Fibroblast of skin of right biceps (primary cell): ENCODE measurements at regions not wholly inside any gene's neighbourhood (a gene's known extent, or its start where the extent isn't known, plus 50 kb on each side); places are given as distances from the start of the nearest gene placed in this dataset.

Source experiments
- DNase-seq: peaks from one replicate; pipeline ENCODE4 v3.0.0-alpha.2; 2013

DNA sequence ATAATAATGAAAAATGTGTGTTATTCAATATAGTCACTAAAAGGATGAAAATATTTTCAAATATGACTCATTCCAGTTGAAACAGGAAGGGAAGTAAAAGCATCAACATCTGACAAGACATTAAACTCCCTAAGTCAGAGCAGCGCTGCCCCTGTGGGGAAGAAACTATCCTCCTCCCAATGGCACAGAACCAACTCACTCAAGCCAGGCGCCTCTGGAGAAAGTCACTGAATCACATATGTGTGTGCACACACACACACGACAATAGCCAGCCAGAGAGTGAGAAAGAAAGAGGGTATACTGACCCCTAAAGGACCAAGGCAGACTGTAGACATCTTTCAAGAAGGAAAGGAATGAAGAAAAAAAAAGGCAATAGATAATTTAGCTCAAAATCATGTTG, 126.9 kb downstream of the SETD4 start:
- peak; percentile 97 for DNase-seq

DNA sequence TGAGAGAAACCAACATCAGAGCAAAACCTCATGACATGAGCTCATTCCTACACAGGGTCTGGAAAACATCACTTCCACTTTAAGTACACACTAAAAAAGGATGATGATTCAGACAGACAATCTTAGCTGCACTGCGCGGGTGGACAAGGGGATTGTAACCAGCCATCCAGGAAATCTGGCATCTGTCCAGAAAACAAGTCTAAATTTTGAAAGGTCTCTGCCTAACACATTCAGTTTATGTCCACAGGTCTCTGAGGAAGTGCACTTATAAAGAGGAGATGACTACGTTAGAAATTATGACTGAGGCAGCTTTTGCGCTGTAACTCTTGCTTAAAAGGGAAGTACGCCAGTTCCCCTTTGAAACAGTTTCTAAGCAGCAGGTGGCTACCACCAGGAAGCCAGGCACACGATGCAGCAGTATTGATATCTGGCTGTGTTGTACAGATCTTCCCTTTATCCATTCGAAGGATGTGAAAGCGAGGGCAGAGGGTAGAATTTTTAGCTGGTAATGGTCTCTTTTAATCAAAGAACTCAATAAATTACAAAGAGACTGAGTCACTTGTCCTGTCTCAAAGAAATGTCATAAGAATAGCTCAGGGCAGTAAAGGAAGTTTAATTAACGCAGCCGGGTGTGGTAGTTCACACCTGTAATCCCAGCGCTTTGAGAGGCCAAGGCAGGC, 128.0 kb downstream of the SETD4 start:
- peak; percentile 94 for DNase-seq

DNA sequence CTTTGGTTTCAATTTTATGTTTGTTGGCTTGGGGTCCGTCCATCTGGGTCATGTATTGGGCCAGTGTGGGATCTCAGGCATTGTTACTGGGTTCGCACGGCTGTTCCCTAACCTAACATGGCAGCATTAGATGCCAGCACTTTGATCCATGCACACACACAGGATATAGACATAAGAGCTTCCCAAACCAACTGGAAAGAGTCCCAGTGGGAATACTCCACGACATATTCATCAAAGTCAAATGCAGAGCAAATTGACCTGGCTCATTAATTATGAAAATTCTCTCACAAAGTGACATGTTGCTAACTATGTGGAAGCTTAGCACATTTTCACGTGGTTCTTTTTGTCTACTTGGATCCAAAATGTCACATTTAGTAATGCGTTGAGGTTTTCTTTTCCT, 130.4 kb downstream of the SETD4 start:
- no peak for DNase-seq

DNA sequence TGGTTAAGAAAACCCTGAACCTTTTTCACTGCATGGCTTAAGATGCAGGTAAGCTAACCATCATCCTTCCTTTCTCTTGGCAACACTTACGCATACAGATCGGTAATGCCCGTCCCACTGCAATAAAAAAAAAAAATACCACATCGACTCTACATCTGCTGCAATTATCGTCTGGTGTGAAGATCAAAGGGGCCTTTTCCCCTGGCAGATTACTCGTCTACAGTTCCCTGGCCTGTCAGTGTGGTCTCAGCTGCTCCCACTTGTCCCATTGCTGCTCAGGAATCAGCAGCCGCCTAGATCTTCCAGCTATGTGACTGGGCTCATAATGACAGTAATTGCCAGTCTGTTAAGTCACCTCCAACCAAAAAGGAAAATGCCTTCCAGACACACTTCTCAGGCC, 133.1 kb downstream of the SETD4 start:
- DNase-seq, result no peak

DNA sequence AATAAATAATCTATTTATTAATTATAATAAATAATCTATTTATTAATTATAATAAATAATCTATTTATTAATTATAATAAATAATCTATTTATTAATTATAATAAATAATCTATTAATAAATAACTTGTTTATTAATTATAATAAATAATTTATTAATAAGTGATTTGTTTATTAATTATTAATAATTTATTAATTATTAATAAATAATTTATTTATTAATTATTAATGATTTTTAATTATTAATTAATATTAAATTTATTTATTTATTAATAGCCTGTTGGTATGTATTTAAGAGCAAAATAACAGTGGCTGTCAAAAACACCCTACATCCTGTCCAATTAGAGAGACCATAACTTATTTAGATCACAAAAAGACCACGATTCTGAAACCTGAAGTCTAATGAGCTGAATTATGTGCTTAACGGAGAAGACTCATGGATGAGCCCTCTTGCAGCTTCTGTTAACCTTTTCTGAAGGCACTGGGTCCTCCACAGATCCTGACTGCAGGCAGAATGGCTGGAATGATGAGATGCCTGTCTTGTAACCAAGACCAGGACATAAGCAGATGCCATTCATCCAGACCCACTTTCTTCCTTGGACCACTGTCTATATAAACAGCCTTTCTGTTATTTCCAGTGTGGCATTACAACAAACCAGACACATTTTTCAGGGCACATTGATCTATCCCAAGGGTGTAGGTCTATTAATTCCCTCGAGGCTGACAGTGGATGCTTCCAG, 134.2 kb downstream of the SETD4 start:
- DNase-seq, result no peak

DNA sequence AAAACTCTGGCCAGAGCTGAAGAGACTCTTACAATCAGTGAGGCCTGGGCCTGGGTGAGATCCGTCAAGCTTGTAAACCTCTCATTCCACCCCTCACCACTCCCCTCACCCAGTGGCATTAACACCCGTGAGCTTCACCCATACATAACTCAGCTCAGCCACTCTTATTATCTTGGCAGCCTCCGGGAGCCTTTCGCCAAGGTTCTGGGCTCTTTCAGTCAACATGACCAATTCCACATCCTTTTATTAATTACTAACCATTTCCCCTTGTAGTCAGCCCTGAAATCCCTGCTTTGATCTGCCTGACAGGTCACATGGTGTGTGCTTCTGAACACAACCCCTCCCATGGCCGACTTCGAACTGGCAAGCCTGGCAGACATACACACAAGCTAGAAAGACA, 134.8 kb downstream of the SETD4 start:
- DNase-seq, result peak; percentile 29

DNA sequence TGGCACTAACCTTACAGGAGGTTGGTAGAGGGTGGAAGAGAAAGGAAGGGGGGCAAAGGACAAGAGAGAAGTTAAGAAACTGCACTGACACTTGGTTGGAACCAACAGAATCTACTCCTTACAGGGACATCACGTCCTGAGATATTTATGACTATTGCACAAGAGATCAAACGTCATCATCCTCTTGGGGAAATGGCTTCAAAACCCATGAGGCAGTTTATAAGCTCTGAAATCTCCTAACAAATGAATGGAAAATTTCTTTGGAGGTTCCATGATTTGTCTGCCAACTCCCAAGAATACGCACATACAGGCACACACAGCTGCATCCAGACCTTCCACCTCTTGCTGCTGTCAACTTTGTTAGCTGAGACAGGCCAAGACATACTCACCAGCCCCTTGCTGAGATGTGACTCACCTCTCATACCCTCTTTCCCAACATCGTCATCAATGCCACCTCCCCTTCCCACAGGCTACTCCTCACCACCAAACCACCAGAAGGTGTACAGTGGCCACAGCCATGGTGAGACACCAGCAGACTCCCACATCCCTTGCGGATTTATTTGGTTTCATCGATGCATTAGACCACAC, 135.5 kb downstream of the SETD4 start:
- DNase-seq, result peak; percentile 86

DNA sequence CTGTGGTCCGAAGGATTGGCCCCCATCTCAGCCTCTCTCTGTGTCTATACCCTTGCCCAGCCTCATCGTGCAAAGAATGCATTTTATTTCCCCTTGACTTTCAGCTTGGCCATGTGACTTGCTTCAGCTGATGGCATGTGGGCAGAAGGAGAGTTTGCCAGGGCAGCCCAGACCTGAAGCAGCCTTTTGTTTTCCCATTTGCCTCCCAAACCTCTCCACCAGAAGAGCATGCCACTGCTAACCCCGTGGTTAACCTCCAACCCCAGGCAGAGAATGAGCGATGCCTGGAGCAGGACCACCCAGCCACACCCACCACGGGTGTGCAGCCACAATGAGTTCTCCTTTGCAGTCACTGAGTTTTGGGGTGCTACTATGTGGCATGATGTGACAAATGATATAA, 136.4 kb downstream of the SETD4 start:
- DNase-seq, result no peak

DNA sequence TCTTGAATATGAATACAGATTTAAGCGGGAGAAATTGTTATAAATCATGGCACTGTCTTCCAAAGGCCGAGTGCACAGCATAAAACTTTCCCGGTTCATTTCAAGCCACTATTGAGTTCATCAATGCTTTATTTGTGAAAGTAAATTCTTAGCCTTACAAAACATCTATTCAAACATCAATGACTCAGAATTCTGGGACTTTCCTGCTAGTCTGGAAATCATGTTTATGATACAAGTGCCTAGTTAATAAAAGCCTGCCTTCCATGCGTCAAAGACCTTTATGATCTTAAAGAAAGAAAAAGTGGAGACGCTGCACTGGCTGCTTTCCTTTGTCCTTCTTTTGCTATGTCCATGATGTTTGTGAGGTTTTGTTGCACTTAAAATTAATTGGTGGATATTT, 137.7 kb downstream of the SETD4 start:
- no peak for DNase-seq

DNA sequence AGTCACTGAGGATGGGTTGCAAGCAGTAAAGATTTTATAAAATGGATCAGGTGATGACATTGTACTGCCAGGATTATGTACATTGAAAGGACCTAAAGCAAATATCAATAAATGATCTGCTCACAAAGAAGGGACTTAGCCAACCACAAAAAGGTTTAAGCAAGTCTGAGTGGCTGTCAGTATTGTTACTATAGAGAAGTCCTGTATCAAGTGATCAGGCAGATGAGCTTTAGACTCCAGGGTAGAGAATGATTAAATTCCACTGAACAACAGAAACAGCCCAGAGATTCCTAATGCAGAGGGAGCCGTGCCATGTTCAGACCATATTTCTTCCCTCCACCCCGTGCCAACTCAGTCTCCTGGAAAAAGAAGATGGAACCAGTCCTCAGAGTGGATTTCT, 138.9 kb downstream of the SETD4 start:
- DNase-seq, result no peak

DNA sequence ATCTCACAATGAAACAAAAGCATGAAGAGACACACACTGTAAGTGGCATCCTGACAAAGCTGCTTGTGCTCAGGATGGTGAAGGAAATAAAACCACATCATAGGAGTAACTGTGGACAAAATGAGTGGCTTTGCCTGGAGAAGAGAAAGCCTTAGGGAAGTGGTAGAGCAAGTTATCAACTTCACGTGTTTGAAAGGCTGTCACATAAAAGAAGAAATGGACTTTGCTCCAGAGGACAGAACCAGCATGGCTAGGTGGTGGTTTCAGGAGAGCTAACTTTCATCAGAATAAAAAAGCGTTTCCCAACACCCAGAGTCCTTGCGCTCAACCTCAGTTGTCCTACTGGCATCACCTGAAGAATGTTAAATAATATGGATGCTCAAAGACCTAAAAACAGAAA, 139.9 kb downstream of the SETD4 start:
- DNase-seq, result no peak

DNA sequence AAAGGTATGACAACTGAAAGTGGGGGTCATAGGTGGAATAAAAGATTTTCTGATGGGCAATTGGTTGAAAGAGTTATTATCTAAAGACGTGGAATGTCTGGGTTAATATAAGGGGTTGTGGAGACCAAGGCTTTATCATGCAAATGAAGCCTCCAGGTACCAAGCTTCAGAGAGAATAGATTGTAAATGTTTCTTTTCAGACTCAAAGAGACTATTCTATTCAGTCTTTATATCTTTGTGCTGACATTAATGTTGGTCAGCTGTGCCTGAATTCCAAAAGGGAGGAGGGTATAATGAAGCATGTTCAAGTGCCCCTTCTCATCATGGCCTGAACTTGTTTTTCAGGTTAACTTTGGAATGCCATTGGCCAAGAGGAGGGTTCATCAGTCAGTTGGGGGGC, 145.3 kb downstream of the SETD4 start:
- DNase-seq, result no peak

DNA sequence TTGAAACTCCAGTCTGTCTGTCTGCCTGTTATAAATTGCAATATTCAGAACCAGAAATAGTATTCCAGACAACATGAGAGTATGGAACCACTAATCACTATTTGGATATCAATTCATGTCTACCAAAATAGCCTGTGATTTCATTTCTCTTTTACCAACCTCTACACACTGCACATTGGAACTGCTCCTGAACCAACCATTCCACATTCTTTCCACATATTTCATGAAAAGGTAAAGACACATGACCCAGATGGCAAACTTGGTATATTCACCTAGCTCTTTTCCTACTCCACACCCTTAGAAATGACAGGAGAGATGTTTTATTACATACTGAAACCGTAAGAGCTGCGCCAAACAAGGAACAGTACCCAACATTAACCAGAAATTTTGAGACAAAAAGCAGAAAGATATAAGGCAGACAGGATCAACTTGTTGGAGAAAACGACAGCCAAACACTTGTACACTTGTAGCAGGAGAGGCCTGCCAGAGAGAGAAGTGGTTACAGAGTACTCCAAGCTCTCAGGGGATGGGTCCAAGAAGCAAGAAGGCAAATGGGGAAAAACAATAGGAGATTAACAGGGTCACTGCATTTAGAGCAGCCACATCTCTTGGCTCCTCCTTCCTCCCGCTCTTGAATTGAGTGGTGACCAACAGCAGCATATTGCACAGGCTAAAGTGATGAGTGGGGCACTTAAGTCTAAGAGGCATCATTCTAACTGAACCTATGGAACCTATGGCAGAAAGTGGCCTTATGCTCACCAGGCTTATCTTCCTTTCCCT, 148.7 kb downstream of the SETD4 start:
- DNase-seq, result no peak

DNA sequence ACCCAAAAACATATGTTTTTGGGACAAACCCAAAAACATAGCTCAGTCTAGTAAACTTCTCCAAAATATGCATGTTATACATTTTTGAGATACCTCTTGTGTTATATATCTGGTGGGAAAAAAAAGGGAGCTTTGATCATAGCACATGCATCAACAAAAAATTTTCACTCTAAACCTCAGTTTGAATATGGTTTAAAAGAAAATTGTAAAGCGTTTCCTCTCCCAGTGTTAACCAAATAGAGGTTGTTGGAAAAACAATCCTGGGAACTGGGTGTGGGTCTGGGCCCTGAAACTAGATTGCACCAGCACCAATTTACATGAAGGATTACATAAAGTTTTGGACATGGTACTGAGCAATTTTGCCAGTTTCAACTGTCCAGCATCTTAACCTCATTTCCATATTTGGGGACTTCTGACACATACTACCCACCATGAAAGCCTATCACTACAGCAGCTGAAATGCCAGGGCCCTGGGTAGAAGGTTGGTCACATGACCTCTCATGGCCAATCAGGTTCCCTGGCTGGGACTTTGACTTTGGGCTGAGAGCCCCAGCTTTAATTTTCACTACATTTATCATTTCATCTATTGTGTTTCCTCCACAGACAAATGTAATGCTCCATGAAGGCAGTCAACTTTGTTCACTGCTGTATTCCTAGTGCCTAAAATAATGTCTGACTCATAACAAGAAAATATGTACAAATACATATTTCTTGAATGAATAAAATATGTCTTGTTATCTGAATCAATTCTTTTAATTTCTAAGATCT, 150.7 kb downstream of the SETD4 start:
- DNase-seq, result peak; percentile 78

DNA sequence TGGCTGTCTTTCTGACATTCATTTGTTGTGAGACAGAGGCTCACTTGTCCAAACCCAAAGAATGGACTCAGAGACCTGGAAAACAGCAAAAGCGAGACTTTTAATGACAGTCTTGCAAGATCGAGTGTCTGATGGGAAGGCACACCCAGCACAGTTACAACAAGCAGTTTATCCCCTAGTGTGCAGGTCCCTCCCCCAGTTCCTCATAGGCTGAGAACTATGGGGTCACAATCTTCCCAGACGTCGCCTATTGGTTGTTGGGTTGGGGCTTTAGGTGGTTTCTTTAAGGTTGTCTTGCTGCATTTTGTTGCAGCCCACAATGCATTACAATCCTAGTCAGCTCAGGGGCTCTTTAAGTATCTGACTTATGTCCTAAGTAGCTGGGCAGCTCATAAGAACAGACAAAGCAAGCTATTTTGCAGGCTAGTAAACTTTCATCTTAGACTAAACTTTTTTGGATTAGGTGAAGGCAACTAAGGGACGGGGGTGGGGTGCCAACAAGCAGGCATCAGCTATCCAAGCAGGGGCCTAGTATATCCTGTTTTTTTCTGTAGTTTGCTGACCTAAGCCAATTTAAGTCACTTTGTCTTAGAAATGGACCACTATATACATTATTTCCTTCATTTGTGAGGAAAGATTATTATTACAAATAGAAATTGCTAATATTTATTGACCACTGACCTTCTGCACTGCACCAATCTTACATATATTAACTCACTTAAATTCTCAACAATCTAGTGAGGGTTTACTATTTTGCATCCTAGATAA, 151.8 kb downstream of the SETD4 start:
- no peak for DNase-seq

DNA sequence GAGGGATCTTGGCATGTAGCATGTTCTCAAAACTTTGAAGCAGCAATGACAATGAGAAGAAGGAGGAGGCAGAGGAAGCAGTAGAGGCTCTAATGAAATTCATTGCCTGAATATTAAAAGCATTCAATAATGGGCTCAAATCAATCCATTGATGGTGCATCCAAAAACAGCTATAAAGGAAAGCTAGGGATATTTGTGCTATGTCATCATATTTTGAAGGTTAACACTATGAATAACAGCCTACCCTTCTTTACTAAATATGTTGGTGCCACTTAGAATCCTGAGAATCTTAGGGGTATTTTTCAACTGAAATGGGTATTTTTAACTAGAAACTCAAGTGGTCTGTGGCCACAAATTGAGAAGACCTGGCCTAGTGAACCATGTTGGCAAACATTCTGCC, 153.7 kb downstream of the SETD4 start:
- DNase-seq, result no peak

DNA sequence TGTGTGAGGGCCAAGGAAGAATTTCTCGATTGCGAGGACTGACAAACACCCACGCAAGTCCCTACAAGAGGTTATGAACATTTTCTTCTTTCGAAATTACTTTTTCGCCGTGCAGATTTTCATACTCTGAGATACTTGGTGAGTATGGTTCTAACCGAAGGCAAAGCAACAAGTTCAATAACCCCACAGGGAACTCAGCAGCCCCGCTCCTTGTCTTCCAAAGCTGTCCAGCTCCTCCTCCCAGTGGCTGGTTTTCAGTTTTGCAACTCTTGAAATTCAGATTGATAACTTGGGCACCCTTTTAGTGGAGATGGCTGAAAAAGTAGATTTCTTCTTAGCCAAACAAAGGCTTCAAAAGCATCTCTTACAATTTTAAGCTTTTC, 154.4 kb downstream of the SETD4 start:
- DNase-seq, result no peak

DNA sequence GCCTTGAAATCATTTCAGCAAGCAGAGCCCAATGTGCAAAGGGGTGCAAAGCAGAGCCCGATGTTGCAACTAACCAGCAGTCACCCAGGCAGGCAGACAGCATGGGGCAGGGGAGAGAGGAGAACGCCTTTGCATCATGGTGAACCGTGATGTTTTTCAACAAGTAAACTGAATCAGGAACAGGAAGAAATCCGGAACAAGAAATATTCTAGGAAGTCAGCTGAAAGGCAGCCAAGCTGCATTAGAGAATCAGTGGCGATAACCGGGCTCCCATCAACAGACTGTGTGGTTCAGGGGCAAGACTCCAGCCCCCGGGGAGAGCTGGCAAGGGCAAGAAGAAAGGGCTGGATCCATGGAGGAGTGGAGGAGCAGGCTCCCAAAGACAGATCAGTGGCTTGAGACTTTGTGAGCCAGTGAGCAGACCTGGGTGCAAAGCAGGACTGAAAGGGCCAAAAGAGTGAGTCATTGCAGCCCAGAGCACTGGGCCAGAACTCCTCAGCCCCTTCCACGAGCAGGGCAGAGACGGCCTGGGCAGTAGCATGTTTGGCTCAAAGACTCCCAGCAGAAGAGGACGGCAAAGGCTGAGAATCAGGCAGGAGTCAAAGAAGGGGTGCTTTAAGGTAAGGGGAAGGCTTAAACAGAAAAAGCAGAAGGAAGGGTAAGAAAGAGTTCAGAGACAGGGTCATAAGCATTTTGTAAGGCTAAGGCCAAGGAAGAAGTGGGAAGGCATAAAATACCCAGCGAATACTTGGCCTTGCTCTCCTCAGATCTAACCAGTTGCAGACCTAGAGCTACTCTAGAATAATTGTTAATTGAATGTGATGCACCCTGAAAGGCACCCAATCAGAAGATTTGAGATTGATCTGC, 155.0 kb downstream of the SETD4 start:
- no peak for DNase-seq

DNA sequence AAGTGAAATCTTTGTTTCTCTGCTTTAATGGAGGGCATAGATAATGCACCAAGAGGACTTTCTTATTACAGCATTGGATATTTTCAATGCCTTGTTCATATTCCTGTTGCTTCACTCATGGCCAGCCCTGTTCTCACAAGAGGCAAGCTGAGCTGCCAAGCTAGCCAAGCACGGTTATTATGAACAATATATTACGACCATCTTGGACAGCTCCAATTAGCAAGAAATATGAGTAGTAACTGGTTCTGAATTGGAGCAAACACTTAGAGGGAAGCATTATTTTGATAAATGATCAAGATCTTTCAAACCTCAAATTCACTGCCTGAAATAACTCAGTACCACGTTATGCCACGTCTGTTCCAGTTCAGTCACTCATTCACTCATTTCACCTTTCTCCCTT, 159.8 kb downstream of the SETD4 start:
- no peak for DNase-seq

DNA sequence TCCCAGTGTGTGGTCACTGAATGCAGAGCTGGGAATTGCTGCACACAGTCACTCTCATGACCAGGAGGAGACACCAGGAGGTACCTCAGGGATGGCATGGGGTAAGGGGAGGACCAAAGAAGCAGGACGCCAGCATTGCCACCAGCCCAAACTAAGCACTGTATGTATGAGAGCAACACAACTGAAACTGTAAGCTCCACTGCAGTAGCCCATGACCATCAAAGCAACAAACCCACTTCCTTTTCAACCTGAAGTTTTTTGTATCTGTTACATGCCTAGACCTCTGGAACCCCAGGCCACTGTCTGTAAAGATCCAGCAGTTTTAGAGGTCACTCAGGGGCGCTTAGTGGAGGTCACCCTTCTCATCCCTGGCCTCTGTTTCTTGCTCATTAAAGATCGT, 164.3 kb downstream of the SETD4 start:
- DNase-seq, result no peak

DNA sequence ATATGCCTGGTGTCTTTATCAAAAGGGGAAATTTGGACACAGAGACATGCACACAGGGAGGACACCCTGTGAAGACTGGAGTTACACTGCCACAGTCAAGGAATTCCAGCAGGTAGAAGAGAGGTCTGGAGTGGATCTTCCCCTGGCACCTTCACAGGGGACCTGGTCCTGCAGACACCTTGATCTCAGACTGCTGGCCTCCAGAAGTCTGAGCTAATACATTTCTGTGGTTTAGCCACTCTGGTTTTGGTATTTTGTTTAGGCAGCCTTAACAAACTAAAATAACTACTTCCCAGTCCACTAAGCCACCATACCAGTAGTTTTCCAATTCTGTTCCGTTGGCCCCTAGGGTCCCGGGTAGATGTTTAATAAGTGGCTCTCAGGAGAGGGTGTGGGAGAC, 164.7 kb downstream of the SETD4 start:
- no peak for DNase-seq
